ENCODE measurements at regions not wholly inside any gene's neighbourhood (a gene's known extent, or its start where the extent isn't known, plus 50 kb on each side); places are given as distances from the start of the nearest gene placed in this dataset.
A peak's percentile ranks its signal among the peaks of the same experiment; 100 is the strongest.
"Not testable (repeated sequence)": the region's sequence is repeated elsewhere in the genome, so short reads cannot be mapped to it uniquely, and the experiment has no call there.

DNA sequence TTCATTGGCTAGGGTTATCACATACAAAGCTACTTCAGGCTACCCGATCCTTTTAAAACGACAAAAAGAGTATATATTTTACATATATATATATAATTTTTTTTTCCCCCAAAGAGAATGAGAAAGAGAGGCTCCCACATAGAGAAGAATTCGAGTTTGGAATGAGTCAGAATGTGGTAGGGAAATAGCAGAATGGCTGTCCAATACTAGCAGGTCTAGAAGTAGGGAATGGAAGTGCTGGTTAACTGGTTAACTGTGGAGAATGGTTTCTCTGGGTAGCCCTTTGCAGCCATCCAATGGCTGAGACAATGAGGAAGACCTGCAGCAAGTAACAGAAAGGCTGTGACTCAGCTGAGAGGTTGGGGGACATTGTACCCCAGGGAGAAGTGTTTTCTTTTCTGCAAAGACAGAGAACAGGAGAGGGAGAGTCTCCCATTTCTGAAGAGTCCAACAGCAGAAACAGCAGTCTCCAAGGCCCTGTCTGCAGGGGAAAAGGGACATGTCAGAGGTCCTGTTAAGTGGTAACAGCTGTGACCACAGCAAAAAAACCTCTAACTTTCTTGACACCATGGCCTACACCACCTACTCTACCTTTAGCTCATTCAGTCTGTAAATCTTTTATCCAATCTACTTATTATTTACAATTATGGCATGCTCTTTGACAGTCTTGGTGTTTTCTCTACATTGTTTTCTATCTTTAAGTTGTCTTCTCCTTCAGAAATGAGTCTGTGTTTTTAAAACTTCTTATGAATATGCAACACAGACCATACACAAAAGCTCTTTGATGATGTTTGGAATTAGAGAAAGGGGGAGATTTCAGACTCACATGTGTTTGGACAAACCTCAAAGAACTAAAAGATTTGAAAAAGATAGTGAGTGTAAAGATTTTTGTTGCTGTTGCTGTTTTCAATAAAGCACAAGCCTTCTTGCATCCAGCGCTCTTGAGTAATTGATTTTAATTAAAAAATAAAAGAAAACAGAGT, 116.1 kb upstream of the SLC7A14 start:
- no peaks in the 10 kb centered on the region for H3K27me3 ChIP-seq (ENCODE audit: control insufficient read depth, insufficient read depth, low read length)
- no peaks in the 10 kb centered on the region for H3K36me3 ChIP-seq (replicated peaks; ENCODE audit: control insufficient read depth, insufficient read depth, low read length)
- DNase-seq: no peak
- H3K4me3 ChIP-seq (ENCODE audit: insufficient read depth, low read depth, low read length): no peak overlapping the region

DNA sequence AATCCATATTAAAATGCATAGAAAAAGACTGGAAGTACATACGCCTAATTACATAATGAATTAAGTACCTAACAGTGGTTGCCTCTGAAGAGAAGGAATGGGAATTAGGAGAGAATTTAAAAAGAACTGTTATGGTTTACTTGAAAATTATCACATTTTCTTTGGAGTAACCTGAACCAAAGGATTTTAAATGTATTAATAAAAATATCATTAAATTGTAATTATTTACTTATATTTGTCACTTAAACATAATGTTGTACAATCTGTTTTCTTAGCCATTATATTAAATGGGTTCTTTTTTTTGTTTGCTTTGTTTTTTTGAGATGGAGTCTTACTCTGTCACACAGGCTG, 114.2 kb upstream of the SLC7A14 start:
- Histone ChIP-seq H3K36me3 (replicated peaks; ENCODE audit: control insufficient read depth, insufficient read depth, low read length) (no peaks in the 10 kb centered on the region), H3K27me3 (ENCODE audit: control insufficient read depth, insufficient read depth, low read length) (no peaks in the 10 kb centered on the region), H3K4me3 (ENCODE audit: insufficient read depth, low read depth, low read length) (no peak overlapping the region)
- DNase-seq: no peak

DNA sequence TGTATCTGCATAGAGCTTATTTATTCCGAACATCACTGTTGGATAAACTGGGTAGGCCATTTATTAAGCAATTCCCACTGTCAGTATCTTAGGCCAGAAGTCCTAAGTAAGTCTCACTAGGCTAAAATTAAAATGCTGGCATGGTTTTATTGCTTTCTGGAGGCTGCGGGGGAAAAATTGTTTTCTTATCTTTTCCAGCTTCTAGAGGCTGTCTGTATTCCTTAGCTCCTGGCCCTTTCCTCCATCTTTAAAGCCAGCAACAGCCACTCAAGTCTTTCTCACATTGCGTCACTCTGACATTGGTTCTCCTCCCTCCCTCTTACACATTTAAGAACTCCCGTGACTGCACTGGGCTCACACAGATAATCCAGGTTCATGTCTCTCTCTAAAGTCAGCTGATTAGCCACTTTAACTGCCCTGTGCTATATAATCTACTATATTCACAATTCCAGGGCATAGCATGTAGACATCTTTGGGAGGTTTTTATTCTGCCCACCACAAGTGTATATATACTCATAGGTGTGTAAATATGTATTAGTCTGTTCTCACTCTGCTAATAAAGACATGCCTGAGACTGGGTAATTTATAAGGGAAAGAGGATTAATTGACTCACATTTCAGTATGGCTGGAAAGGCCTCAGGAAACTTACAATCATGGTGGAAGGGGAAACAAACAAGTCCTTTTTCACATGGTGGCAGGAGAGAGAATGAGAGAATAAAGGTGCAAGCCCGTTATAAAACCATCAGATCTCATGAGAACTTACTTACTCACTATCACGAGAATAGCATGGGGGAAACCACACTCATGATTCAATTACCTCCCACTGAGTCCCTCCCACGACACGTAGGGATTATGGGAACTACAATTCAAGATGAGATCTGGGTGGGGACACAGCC, 113.5 kb upstream of the SLC7A14 start:
- Histone ChIP-seq H3K27me3 (ENCODE audit: control insufficient read depth, insufficient read depth, low read length) (no peaks in the 10 kb centered on the region), H3K36me3 (replicated peaks; ENCODE audit: control insufficient read depth, insufficient read depth, low read length) (no peaks in the 10 kb centered on the region), H3K4me3 (ENCODE audit: insufficient read depth, low read depth, low read length) (no peak overlapping the region)
- DNase-seq: no peak

DNA sequence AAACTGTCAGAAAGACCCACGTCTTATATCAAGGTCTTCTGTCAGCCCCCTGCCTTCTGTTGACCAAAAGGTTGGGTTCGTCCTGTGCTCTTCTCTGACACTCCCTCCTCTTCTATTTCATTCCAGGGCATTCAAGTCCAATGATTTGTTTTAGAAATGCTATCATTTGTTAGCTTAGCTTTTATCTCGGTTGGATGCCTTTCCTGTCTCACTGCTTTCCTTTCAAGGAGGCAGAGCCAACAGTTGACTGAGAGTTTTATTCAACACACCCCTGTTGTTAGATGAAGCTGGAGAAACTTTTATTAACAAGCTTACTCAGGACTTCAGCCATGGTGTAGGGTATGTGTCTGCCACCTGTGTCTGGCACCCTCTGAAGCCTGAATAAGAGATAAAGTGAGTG, 112.0 kb upstream of the SLC7A14 start:
- no peak overlapping the region for H3K4me3 ChIP-seq (ENCODE audit: insufficient read depth, low read depth, low read length)
- no peaks in the 10 kb centered on the region for H3K27me3 ChIP-seq (ENCODE audit: control insufficient read depth, insufficient read depth, low read length)
- no peaks in the 10 kb centered on the region for H3K36me3 ChIP-seq (replicated peaks; ENCODE audit: control insufficient read depth, insufficient read depth, low read length)
- DNase-seq: no peak

DNA sequence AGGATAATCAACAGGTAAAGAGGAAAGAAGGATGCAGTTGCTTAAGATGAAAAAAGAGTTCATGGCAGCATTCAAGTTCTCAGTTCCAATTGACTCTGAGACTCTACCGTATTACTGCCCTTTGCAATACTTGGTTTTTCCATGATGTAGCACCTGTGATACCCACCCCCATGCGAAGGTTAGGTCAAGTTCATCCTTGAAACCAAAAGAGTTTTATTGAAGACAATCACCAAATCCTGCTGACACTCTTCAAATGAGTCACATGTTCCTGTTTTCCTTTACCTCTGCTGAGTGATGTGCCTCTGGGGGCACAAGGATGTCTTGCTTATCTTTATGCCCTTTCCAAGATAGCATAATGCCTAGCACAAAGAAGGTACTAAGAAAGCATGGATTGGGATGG, 111.3 kb upstream of the SLC7A14 start:
- Histone ChIP-seq H3K36me3 (replicated peaks; ENCODE audit: control insufficient read depth, insufficient read depth, low read length) (no peaks in the 10 kb centered on the region), H3K4me3 (ENCODE audit: insufficient read depth, low read depth, low read length) (no peak overlapping the region), H3K27me3 (ENCODE audit: control insufficient read depth, insufficient read depth, low read length) (no peaks in the 10 kb centered on the region)
- DNase-seq: no peak

DNA sequence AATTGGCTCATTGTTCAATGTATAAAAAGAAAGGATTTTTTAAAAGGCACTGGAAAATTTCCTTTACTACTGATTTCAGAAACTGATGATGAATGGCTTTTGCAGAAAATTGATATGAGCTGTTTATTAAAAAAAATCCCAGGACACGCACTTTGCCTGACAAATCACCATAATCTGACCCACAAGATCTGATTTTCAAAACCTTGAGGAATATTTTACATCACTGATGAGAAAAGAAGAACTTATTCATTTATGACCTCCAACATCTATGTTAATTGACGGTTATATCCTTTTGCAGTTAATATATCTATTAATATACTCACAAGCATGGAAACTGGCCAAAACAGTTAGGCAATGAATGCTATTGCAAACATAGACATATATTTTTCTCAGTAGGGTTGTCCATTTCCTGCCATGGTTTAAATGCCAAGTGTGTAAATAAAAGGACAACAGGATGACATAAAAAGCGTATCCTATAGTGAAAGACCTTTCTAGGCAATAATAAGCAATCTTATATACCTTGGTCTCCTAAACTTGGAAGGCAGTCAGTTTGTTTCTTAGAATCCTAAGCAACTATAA, 109.7 kb upstream of the SLC7A14 start:
- Histone ChIP-seq H3K4me3 (ENCODE audit: insufficient read depth, low read depth, low read length) (no peak overlapping the region), H3K36me3 (replicated peaks; ENCODE audit: control insufficient read depth, insufficient read depth, low read length) (no peaks in the 10 kb centered on the region), H3K27me3 (ENCODE audit: control insufficient read depth, insufficient read depth, low read length) (no peaks in the 10 kb centered on the region)
- DNase-seq: no peak

DNA sequence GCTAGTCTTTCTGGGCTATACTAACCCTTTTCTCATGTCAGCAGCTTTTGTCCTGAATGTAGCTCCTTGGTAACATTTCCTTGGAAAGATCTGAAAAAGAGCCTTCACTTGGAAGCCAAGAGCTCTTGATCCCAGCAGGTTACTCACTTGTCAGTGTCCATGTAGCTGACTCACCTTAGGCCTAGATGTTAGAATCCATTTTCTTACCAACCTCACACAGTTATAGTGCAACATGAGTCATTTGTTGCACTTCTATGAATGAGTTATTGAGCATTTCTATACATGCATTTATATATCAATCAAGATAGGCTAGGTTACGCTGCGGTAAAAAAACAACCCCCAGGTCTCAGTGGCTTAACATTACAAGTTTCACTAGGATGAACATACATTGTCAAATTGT, 106.8 kb upstream of the SLC7A14 start:
- Histone ChIP-seq H3K36me3 (replicated peaks; ENCODE audit: control insufficient read depth, insufficient read depth, low read length) (no peaks in the 10 kb centered on the region; the same call in 1 of the 2 replicates), H3K27me3 (ENCODE audit: control insufficient read depth, insufficient read depth, low read length) (no peaks in the 10 kb centered on the region), H3K4me3 (ENCODE audit: insufficient read depth, low read depth, low read length) (no peak overlapping the region)
- DNase-seq: no peak

DNA sequence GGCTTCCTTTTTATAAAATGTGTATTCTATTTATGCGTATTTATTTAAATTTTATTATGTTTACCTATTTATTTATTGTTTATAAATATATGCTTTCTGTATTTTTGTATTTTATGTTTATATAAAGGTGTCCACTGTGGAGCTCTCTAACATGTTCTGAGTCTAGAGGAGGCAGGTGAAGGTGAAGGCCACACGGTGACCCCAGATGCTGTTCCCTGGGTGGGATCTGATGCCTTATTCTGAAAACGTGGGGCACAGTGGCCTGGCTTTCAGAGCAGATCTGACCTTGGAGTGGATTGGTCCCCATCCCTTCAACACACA, 104.7 kb upstream of the SLC7A14 start:
- no peak for DNase-seq

DNA sequence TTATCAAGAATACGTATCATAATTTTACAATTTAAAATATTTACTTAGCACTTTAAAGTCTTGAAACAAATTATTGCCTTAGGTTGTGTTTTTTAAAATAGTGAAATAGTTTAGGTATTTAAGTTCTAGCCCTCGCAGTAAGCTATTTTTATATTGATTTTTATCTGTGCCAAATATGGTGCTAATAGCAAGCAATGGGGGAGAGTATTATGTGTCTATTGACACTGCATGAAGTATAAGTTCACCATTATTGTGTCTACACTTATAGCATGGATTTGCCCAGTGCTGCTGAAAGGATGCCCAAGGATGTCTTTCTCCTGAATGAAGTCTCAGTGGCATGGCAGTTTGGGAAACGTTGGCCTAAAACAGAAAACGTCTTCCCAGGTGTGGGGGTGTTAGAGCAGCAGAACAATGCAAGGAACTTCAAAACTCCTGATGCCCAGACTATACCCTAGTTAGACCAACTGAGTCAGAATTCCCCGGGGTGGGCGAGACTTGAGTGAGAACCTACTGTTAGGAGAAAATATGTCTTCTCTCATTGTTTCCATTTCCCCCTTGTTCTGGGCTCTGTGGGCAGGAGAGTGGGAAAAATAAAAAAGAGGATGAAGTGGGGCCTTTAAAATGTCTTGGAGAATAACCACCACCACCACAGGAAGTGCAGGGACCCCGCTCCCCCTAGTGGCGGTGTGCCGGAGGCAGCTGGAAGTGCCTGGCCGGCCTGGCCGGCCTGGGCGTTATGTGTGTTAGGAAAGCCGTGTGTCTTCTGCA, 104.2 kb upstream of the SLC7A14 start:
- H3K27me3 ChIP-seq (ENCODE audit: control insufficient read depth, insufficient read depth, low read length): no peaks in the 10 kb centered on the region
- no peaks in the 10 kb centered on the region; the same call in 1 of the 2 replicates for H3K36me3 ChIP-seq (replicated peaks; ENCODE audit: control insufficient read depth, insufficient read depth, low read length)
- no peak overlapping the region for H3K4me3 ChIP-seq (ENCODE audit: insufficient read depth, low read depth, low read length)
- peak; percentile 77 for DNase-seq

More for the DNA sequence above, 104.7 kb upstream of the SLC7A14 start:
- H3K27me3 ChIP-seq (ENCODE audit: control insufficient read depth, insufficient read depth, low read length): no peaks in the 10 kb centered on the region
- H3K36me3 ChIP-seq (replicated peaks; ENCODE audit: control insufficient read depth, insufficient read depth, low read length): no peaks in the 10 kb centered on the region; the same call in 1 of the 2 replicates
- H3K4me3 ChIP-seq (ENCODE audit: insufficient read depth, low read depth, low read length): no peak overlapping the region

DNA sequence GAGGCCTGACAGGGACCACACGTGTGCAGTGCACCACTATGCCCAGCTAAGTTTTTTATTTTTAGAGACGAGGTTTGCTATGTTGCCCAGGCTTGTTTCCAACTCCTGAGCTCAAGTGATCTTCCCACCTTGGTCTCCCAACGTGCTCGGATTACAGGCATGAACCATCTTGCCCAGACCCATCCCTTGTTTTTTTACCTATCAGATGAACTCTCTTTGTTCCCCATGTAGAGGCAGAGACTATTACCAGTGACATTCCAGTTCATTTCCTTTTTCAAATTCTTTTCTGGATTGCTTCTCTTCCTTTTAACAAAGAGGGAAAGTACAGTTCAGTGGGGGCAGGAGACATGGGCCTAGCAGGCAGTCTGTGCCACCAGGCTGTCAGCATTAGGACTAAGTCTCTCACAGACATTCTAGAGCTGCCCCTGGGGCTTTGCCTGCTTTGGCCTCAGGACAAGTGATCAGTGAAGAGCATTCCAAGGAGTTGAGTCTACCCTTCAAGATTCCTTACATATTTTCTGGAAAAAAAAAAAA, 103.5 kb upstream of the SLC7A14 start:
- no peak overlapping the region for H3K4me3 ChIP-seq (ENCODE audit: insufficient read depth, low read depth, low read length)
- no peaks in the 10 kb centered on the region for H3K27me3 ChIP-seq (ENCODE audit: control insufficient read depth, insufficient read depth, low read length)
- H3K36me3 ChIP-seq (replicated peaks; ENCODE audit: control insufficient read depth, insufficient read depth, low read length): no peaks in the 10 kb centered on the region; the same call in 1 of the 2 replicates
- DNase-seq: peak; percentile 34

DNA sequence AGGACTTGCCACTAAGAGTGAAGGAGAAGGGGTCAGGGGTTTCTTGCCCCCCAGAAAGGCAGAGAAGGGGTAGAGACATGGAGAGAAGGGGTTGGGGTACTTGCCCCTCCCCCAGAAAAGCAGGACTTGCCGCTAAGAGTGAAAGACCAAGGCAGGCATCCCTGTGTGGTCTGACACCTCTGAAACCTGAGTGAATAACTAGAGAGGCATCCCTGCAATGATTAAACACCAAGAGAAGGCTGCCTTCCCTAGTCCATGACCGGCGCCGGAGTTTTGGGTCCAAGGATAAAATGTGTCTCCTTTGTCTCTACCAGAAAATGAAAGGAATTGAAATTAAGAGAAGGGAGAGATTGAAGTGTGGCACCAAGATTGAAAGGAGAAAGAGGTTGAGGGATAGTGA, 102.3 kb upstream of the SLC7A14 start:
- not testable (repeated sequence) for H3K36me3 ChIP-seq (replicated peaks; ENCODE audit: control insufficient read depth, insufficient read depth, low read length); DNase-seq; H3K27me3 ChIP-seq (ENCODE audit: control insufficient read depth, insufficient read depth, low read length); H3K4me3 ChIP-seq (ENCODE audit: insufficient read depth, low read depth, low read length)

DNA sequence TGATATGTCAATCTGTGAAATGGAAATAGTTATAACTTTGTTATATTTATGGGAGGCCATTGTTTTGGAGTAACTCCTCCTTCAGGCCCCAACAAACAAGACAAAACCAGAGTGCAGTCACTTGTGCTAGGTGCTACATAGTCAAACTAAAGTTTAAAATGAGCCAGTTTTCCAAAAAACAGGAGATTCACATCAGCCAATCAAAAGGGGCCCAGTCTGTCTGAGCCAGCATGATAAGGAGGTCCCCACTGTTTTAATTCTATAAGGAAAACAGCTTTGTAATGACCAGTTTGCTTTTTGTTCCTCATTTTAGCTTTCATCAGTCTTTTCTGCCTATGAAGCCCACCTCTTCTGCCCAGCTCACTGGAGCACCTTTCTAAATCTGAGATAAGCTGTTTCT, 94.7 kb upstream of the SLC7A14 start:
- no peak for DNase-seq
- Histone ChIP-seq H3K36me3 (replicated peaks; ENCODE audit: control insufficient read depth, insufficient read depth, low read length) (no peaks in the 10 kb centered on the region), H3K4me3 (ENCODE audit: insufficient read depth, low read depth, low read length) (no peak overlapping the region), H3K27me3 (ENCODE audit: control insufficient read depth, insufficient read depth, low read length) (no peaks in the 10 kb centered on the region)

DNA sequence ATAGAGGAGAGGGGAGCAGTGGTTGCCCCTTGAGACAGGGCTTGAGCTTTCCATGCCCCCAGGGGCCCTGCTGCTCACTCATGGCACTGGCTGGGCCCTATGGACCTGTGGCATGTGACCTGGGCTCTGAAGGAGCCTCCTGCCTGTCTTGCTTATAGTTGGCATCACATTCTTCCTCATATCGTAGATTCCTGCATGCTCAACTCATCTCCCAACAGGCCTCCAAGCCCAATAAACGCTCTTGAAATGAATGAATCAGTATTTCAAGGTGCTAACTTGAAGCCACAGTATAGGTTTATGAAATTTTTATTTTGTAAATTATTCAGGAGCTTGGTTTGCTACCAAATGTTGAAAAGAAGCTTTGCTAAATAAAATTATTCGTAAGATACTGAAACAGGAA, 93.3 kb upstream of the SLC7A14 start:
- H3K4me3 ChIP-seq (ENCODE audit: insufficient read depth, low read depth, low read length): no peak overlapping the region
- DNase-seq: no peak
- no peaks in the 10 kb centered on the region for H3K27me3 ChIP-seq (ENCODE audit: control insufficient read depth, insufficient read depth, low read length)
- H3K36me3 ChIP-seq (replicated peaks; ENCODE audit: control insufficient read depth, insufficient read depth, low read length): no peaks in the 10 kb centered on the region

DNA sequence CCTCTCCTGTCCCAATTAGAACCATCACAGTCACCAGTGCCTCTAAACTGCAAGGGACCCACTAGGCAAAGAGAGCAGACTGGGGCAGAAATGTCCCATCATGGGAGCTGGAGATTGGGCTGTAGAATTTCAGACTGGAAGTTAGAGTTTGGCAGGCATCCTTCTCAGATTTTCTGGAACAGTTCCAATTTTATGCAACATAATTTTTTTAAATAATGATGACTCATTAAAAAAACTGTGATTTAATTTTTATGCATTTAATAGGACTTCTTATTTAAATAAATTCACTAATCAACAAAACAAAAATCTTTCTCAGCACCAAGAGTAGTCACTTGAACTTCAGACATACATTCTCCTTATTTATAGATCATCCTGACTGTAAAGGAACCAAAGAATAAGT, 84.6 kb upstream of the SLC7A14 start:
- no peak for DNase-seq
- H3K4me3 ChIP-seq (ENCODE audit: insufficient read depth, low read depth, low read length): no peak overlapping the region
- H3K27me3 ChIP-seq (ENCODE audit: control insufficient read depth, insufficient read depth, low read length): no peaks in the 10 kb centered on the region
- H3K36me3 ChIP-seq (replicated peaks; ENCODE audit: control insufficient read depth, insufficient read depth, low read length): no peaks in the 10 kb centered on the region

Data from H7 (cell line).